HepG2 (cell line): ENCODE measurements at regions not wholly inside any gene's neighbourhood (a gene's known extent, or its start where the extent isn't known, plus 50 kb on each side); places are given as distances from the start of the nearest gene placed in this dataset.

Experiments used
- ARID2 ChIP-seq: sonication (generic); formaldehyde crosslinking; IDR thresholded peaks from 2 replicates; pipeline ENCODE4 v1.8.1; 2022; ENCODE audit warnings: mild to moderate bottlenecking, missing genetic modification reagents, borderline replicate concordance
- CHD4 ChIP-seq: fragments of 200-600 bp; sonication (generic); IDR thresholded peaks from 2 replicates; pipeline ENCODE4 v1.7.0; 2017; ENCODE audit warnings: mild to moderate bottlenecking, low read length, borderline replicate concordance
- FLYWCH1 ChIP-seq: sonication (generic); formaldehyde crosslinking; IDR thresholded peaks from 2 replicates; pipeline ENCODE4 v1.8.1; 2023; ENCODE audit warnings: mild to moderate bottlenecking, missing genetic modification reagents
- FOSL2 ChIP-seq: sonication (generic); formaldehyde crosslinking; IDR thresholded peaks from 2 replicates; pipeline ENCODE4 v1.4.0; 2020; ENCODE audit warnings: missing genetic modification reagents
- FOXA3 ChIP-seq: IDR thresholded peaks from 2 replicates; pipeline ENCODE4 v1.6.1; 2016; ENCODE audit warnings: missing genetic modification reagents, missing compliant biosample characterization
- FOXK1 ChIP-seq: sonication (generic); formaldehyde crosslinking; IDR thresholded peaks from 2 replicates; pipeline ENCODE4 v1.4.0; 2020; ENCODE audit warnings: low read depth, missing genetic modification reagents, borderline replicate concordance
- FOXK2 ChIP-seq: fragments of 450-650 bp; IDR thresholded peaks from 2 replicates; pipeline ENCODE4 v1.6.1; 2016
- HCFC1 ChIP-seq: fragments of 150-350 bp; IDR thresholded peaks from 2 replicates; pipeline ENCODE4 v1.6.1; 2014; ENCODE audit warnings: low read depth, low read length
- ISX ChIP-seq: sonication (generic); formaldehyde crosslinking; conservative IDR thresholded peaks from 2 replicates; pipeline ENCODE4 v1.5.0; 2020; ENCODE audit warnings: missing genetic modification reagents
- MAF1 ChIP-seq: sonication (generic); formaldehyde crosslinking; IDR thresholded peaks from 2 replicates; pipeline ENCODE4 v1.5.0; 2020; ENCODE audit warnings: missing genetic modification reagents, borderline replicate concordance
- MATR3 ChIP-seq: sonication (generic); formaldehyde crosslinking; IDR thresholded peaks from 2 replicates; pipeline ENCODE4 v1.4.0; 2020; ENCODE audit warnings: missing genetic modification reagents
- MEF2D ChIP-seq: sonication (generic); formaldehyde crosslinking; IDR thresholded peaks from 2 replicates; pipeline ENCODE4 v1.5.1; 2020; ENCODE audit warnings: mild to moderate bottlenecking, missing genetic modification reagents
- MYC ChIP-seq: sonication (generic); formaldehyde crosslinking; IDR thresholded peaks from 2 replicates; pipeline ENCODE4 v1.9.0; 2021; ENCODE audit warnings: missing genetic modification reagents, borderline replicate concordance
- PCBP1 ChIP-seq: fragments of 200-400 bp; formaldehyde crosslinking; IDR thresholded peaks from 2 replicates; pipeline ENCODE4 v1.6.1; 2017; ENCODE audit warnings: mild to moderate bottlenecking, low read depth, low read length, borderline replicate concordance
- RARG ChIP-seq: sonication (generic); formaldehyde crosslinking; IDR thresholded peaks from 2 replicates; pipeline ENCODE4 v1.4.0; 2020; ENCODE audit warnings: low read depth, mild to moderate bottlenecking, missing genetic modification reagents
- TARDBP ChIP-seq: sonication (generic); formaldehyde crosslinking; IDR thresholded peaks from 2 replicates; pipeline ENCODE4 v1.8.0; 2022; ENCODE audit warnings: mild to moderate bottlenecking, missing genetic modification reagents
- YEATS4 ChIP-seq: sonication (generic); formaldehyde crosslinking; IDR thresholded peaks from 2 replicates; pipeline ENCODE4 v1.4.0; 2020; ENCODE audit warnings: missing genetic modification reagents, borderline replicate concordance
- ZMYM4 ChIP-seq: sonication (generic); formaldehyde crosslinking; IDR thresholded peaks from 2 replicates; pipeline ENCODE4 v1.8.1; 2023; ENCODE audit warnings: mild to moderate bottlenecking, missing genetic modification reagents
- ZNF232 ChIP-seq: sonication (generic); formaldehyde crosslinking; IDR thresholded peaks from 2 replicates; pipeline ENCODE4 v1.4.0; 2020; ENCODE audit warnings: missing genetic modification reagents, borderline replicate concordance
- ZNF282 ChIP-seq: fragments of 450-650 bp; IDR thresholded peaks from 2 replicates; pipeline ENCODE4 v1.6.1; 2018; ENCODE audit not compliant: partially characterized antibody
- ZNF33A ChIP-seq: sonication (generic); formaldehyde crosslinking; IDR thresholded peaks from 2 replicates; pipeline ENCODE4 v1.5.1; 2020; ENCODE audit warnings: missing genetic modification reagents, mild to moderate bottlenecking, moderate library complexity, borderline replicate concordance
- ZNF567 ChIP-seq: sonication (generic); formaldehyde crosslinking; IDR thresholded peaks from 2 replicates; pipeline ENCODE4 v1.8.1; 2023; ENCODE audit warnings: mild to moderate bottlenecking, missing genetic modification reagents, borderline replicate concordance
- ZNF724P ChIP-seq: sonication (generic); formaldehyde crosslinking; IDR thresholded peaks from 2 replicates; pipeline ENCODE4 v1.8.0; 2022; ENCODE audit warnings: missing genetic modification reagents, borderline replicate concordance
- ZNF773 ChIP-seq: sonication (generic); formaldehyde crosslinking; IDR thresholded peaks from 2 replicates; pipeline ENCODE4 v1.4.0; 2020; ENCODE audit warnings: missing genetic modification reagents, borderline replicate concordance
- TF ChIP-seq, protein P1 (sequence below): sonication (generic); formaldehyde crosslinking; conservative IDR thresholded peaks from 2 replicates; pipeline ENCODE4 v1.4.0; 2020; ENCODE audit warnings: missing genetic modification reagents
- TF ChIP-seq, protein P2 (sequence below): sonication (generic); formaldehyde crosslinking; IDR thresholded peaks from 2 replicates; pipeline ENCODE4 v1.4.0; 2020; ENCODE audit warnings: missing genetic modification reagents
- TF ChIP-seq, protein P3 (sequence below): sonication (generic); formaldehyde crosslinking; IDR thresholded peaks from 2 replicates; pipeline ENCODE4 v1.4.0; 2020; ENCODE audit warnings: mild to moderate bottlenecking, low read depth, missing genetic modification reagents
- TF ChIP-seq, protein P4 (sequence below): sonication (generic); formaldehyde crosslinking; IDR thresholded peaks from 2 replicates; pipeline ENCODE4 v1.4.0; 2020; ENCODE audit warnings: missing genetic modification reagents

DNA sequence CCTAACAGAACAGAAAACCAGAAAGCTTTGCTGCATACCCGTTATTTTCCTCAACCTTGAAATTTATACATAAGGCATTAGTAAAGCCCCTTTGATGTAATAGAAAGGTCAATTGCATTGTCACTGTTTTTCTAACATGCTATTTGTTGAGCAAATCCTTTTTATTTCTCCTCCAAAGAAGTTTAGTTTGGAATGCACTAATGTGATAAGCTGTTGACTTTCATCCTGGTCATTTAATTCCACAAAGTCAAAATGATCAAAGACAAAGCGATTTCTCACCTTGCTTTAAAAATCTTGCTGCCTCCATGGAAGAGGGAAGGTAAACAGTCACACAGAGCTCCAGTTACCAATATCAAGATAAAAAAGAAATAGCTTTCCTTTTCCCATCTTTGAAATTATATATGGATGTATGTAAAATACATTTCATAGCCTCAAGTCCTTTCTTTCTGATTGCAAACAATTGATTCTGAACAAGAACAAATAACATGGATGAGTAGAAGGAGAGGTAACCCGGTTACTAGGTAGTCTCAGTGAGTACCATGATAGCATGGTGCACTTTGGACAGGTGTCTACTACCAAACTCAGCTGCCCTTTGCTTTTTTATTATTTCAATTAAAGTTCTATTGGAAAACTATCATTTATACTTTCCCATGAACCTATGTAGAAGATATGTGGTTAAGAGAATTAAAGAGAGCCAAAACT lies 452.7 kb downstream of the STK39 start (continued):
- TF ChIP-seq FOXK1 (no peak), ARID2 (CRISPR knock-in tag) (no peak), ZMYM4 (CRISPR knock-in tag) (no peak; the same call in 1 of the 2 replicates), FOXK2 (no peak), PCBP1 (no peak), ZNF724P (CRISPR knock-in tag) (no peak), ISX (CRISPR knock-in tag) (no peak), YEATS4 (CRISPR knock-in tag) (peak; percentile 43; the same call in 1 of the 2 replicates), RARG (no peak), ZNF232 (CRISPR knock-in tag) (no peak), HCFC1 (no peak), FLYWCH1 (CRISPR knock-in tag) (no peak), MATR3 (CRISPR knock-in tag) (no peak), ZNF282 (no peak), MYC (CRISPR knock-in tag) (no peak), TARDBP (CRISPR knock-in tag) (peak; percentile 44; the same call in 1 of the 2 replicates), MEF2D (CRISPR knock-in tag) (no peak), CHD4 (peak; percentile 51; the same call in 1 of the 2 replicates), FOXA3 (peak; percentile 77), ZNF773 (CRISPR knock-in tag) (no peak), ZNF33A (CRISPR knock-in tag) (no peak), ZNF567 (CRISPR knock-in tag) (no peak), FOSL2 (CRISPR knock-in tag) (peak; percentile 8; the same call in 1 of the 2 replicates), MAF1 (CRISPR knock-in tag) (no peak)
- TF ChIP-seq, protein P1, sequence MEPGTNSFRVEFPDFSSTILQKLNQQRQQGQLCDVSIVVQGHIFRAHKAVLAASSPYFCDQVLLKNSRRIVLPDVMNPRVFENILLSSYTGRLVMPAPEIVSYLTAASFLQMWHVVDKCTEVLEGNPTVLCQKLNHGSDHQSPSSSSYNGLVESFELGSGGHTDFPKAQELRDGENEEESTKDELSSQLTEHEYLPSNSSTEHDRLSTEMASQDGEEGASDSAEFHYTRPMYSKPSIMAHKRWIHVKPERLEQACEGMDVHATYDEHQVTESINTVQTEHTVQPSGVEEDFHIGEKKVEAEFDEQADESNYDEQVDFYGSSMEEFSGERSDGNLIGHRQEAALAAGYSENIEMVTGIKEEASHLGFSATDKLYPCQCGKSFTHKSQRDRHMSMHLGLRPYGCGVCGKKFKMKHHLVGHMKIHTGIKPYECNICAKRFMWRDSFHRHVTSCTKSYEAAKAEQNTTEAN (CRISPR knock-in tag) = no peak
- TF ChIP-seq, protein P2, sequence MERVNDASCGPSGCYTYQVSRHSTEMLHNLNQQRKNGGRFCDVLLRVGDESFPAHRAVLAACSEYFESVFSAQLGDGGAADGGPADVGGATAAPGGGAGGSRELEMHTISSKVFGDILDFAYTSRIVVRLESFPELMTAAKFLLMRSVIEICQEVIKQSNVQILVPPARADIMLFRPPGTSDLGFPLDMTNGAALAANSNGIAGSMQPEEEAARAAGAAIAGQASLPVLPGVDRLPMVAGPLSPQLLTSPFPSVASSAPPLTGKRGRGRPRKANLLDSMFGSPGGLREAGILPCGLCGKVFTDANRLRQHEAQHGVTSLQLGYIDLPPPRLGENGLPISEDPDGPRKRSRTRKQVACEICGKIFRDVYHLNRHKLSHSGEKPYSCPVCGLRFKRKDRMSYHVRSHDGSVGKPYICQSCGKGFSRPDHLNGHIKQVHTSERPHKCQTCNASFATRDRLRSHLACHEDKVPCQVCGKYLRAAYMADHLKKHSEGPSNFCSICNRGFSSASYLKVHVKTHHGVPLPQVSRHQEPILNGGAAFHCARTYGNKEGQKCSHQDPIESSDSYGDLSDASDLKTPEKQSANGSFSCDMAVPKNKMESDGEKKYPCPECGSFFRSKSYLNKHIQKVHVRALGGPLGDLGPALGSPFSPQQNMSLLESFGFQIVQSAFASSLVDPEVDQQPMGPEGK (CRISPR knock-in tag) = peak; percentile 9; the same call in 1 of the 2 replicates
- TF ChIP-seq, protein P3, sequence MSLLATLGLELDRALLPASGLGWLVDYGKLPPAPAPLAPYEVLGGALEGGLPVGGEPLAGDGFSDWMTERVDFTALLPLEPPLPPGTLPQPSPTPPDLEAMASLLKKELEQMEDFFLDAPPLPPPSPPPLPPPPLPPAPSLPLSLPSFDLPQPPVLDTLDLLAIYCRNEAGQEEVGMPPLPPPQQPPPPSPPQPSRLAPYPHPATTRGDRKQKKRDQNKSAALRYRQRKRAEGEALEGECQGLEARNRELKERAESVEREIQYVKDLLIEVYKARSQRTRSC (CRISPR knock-in tag) = no peak
- TF ChIP-seq, protein P4, sequence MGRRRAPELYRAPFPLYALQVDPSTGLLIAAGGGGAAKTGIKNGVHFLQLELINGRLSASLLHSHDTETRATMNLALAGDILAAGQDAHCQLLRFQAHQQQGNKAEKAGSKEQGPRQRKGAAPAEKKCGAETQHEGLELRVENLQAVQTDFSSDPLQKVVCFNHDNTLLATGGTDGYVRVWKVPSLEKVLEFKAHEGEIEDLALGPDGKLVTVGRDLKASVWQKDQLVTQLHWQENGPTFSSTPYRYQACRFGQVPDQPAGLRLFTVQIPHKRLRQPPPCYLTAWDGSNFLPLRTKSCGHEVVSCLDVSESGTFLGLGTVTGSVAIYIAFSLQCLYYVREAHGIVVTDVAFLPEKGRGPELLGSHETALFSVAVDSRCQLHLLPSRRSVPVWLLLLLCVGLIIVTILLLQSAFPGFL (CRISPR knock-in tag) = no peak
